HG02981 (cell line): ENCODE measurements at regions not wholly inside any gene's neighbourhood (a gene's known extent, or its start where the extent isn't known, plus 50 kb on each side); places are given as distances from the start of the nearest gene placed in this dataset.
"Not testable (repeated sequence)": the region's sequence is repeated elsewhere in the genome, so short reads cannot be mapped to it uniquely, and the experiment has no call there.

Experiments used
- ATAC-seq: cut with Tn5 transposase; IDR thresholded peaks from one replicate; pipeline ENCODE4 v1.9.1; 2021; ENCODE audit warnings: mild to moderate bottlenecking, moderate library complexity; ENCODE audit not compliant: unreplicated experiment

DNA sequence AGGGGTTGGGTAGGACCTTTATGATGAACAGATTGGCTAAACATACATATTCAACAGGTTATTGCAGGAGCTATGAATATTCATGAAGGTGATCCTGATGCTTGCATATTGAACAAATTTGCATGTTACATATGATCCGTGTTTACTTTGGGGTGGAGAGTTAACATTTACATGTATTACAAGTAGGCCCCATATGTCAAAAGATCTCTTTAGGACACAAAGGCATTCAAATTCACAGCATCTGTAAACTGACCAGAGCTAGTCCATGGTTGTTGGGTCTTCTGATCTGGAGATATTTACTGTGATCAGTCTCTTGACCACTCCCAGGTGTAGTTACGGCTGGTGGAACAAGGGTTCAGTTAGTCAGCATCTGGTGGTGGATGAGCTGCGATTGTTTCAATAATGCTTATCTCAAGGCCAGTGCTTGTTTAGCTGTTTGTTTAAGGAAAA lies 80.4 kb downstream of the PMAIP1 start:
- no peak for ATAC-seq

DNA sequence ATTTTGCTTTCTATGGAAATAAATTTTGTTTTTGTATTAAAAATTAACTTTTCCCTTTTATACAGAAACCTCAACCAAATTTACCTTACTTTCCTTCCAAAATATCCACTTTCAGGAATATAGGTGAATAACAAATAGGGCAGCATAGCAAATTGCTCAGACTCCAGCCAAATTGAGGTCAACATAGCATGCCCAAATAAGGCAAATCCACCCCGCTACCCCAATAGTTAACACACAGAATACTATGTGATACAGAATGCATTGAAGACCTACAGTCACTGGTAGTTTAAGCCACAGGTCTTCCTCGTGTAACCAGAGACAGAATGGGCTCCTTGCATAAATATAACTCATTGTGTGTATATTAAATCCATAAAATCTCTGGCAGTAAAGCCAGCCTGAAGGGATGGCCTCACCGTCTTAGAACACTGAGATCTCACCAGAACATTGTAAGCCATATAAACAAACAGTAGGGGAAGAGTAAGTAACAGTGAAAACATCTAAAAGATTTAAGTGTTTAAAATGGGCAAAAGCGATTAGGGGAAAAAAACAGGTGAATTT lies 72.2 kb downstream of the PMAIP1 start:
- ATAC-seq = no peak

DNA sequence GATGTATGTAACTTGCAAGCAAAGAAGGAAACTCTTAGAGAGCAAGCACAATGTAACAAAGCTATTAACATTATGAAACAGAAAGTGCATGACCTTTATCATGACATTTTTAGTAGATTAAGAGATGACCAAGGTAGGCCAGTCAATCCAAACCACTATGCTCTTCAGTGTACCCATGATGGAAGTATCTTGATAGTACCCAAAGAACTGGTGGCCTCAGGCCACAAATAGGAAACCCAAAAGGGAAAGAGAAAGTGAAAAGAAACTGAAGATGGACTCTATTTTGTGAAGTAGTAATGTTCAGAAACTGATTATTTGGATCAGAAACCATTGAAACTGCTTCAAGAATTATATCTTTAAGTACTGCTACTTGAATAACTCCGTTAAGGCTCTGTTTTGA lies 71.3 kb downstream of the PMAIP1 start:
- peak; percentile 63 for ATAC-seq

DNA sequence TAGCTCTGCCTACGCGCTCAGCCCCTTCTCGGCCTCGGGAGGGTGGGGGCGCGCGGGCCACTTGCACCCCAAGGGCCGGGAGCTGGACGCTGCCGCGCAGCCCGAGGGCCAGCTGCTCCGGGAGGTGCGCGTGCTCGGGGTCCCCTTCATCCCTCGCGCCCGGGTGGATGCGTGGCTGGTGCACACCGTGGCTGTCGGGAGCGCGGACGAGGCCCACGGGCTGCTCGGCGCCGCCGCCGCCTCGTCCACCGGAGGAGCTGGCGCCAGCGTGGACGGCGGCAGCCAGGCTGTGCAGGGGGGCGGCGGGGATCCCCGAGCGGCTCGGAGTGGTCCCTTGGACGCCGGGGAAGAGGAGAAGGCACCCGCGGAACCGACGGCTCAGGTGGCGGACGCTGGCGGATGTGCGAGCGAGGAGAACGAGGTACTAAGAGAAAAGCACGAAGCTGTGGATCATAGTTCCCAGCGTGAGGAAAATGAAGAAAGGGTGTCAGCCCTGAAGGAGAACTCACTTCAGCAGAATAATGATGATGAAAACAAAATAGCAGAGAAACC lies 69.8 kb downstream of the PMAIP1 start:
- not testable (repeated sequence) for ATAC-seq

DNA sequence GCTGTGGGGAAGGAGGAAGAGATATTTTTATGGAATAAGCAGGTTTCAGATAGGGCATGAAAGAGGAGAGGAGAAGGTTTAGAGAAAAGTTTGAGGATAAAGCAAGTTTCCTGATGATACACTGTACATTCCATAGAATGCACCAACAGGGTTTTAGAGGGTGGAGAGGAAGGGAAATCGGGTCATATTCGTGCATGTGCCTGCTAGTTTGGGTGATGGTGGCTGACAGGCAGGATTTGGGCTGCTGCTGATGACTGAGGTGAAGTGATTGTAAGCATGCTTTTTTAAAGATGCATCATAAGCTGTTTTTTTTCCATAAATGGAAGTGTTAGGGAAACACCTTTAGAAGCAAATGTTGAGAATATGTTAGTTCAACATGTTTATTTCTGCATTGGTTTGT lies 68.8 kb downstream of the PMAIP1 start:
- ATAC-seq = no peak

DNA sequence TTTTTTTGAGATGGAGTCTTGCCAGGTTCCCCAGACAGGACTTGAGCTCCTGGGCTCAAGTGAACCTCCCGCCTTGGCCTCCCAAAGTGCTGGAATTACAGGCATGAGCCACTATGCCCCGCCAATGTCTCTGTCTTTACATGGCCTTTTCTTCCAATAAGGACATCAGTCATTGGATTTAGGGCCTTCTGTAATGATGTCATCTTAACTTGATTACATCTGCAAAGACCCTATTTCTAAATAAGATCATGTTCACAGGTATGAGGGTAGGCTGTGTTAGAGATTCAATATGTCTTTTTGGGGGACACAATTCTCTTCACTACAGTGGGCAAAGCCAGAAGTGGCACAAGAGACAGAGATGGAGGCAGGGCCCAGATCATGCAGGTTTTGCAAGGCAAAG lies 68.1 kb downstream of the PMAIP1 start:
- no peak for ATAC-seq

DNA sequence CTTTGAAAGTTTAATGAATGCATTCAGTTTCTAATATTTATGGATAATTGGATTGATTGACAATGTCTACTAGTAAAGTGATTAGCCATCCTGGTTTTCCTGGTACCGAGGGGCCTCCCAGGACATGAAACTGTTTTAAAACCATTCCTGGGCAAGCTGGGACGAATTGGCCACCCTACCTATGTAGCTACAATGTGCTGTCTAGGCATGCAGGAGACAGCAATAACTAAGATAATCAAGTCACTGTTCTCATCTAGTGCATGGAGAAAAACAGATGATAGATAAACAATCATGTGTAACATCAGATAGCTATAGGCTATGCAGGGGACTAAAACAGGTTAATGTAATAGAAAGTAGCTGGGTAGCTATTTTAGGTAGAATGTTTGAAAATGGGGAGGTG lies 67.1 kb downstream of the PMAIP1 start:
- no peak for ATAC-seq

DNA sequence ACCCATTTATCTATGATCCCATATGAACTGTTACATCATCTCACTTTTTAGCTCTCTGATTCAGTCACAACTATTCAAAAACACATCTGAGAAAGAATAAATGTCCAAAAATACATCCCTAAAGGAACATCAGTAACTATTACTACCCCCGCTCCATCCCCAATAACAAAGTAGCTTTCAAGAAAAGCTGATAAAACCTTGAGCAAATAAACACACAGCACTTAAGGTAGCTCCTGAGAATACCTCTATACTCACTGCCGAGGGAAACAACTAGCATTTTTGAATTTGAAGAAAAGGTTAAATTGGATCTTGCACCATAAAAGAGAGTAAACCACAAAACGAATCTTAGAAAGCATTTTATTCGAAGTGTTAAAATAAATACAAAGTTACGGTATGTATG lies 63.4 kb downstream of the PMAIP1 start:
- ATAC-seq = no peak

DNA sequence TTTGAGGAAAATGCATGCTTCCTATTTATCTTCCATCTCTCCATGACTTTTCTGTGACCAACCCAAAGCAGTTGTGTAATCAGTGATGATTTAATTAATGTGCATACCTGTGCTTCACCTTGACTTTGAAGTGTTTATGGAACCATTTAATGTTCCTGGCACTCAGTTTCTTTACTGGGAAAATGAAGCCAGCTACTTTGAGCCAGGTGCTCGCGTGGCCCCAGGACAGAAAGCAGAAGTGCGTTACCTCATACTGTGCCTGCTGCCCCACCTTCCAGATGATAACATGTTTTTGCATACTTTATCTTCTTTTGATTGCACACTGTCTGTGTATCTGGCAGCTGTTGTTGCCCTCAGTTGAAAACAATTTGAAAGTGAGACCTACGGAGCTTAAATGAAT lies 61.3 kb downstream of the PMAIP1 start:
- peak; percentile 91 for ATAC-seq

DNA sequence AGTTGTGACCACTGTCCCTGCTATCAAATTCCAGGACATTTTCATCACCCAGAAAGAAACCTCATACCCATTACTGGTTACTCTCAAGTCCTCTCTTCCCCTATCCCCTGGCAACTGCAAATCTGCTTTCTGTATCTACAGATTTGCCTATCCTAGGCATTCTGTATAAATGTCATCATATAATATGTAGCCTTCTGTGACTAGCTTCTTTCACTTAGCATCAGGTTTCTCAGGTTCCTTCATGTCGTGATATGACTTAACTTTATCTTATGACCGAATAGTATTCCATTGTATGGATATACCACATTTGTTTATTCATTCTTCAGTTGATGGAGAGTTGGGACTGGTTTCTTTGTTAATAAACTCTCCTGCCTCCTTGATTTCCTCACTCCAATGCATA lies 60.5 kb downstream of the PMAIP1 start:
- ATAC-seq = peak; percentile 32

DNA sequence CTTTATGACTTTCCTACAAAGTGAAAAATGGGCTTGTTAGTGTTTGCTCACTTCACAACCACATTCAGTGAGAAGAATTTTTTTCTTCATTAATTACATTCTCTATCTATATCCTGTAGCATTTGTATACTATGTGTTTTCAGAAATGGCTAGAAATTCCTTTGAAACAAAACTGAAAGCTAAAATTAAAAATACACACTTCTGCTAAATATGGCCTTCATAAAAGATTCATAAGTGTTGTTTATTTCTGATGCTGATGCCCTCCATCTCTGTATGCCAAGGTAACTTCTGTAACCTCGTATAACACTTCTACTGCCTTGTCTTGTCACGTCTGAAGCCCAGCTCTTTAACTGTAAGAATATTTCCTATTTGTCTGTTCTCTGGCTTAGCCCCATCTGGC lies 59.8 kb downstream of the PMAIP1 start:
- no peak for ATAC-seq

DNA sequence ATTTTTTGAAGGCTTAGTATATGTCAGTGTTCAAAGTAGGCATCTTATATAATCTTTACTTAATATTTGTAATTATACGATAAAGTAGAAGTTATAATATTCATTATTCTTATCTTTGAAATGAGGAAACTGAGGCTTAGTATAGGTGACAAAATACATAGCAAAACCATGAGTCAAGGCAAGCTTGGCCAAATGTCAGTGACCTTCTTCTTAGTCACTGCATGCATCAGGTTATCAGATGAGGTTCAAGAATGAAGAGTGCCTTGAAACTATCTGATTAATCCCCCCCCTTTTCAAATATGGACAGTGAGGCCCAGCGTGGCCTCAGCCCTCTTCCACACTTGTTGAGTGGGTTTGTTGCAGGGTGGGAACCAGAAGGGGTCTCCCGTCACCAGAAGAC lies 59.3 kb downstream of the PMAIP1 start:
- ATAC-seq = no peak

DNA sequence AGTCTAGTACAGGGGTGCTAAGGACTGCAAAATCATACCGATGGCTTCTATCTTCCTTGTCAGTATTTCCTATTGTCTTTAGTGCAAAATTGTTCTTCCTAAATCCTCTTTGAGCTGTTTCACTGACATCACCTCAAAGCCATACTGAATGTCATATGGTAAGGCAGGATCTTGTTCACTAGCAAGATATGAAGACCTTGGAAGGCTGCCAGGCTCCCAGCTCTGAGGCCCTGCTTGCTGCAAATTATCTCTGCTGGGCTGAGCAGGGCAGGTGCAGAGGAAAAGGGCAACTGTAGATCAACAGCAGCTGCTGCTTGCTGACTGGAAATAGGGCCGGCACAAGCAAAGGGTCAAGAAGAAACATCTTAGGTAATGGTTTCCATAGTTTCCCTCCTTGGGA lies 58.2 kb downstream of the PMAIP1 start:
- ATAC-seq = no peak

DNA sequence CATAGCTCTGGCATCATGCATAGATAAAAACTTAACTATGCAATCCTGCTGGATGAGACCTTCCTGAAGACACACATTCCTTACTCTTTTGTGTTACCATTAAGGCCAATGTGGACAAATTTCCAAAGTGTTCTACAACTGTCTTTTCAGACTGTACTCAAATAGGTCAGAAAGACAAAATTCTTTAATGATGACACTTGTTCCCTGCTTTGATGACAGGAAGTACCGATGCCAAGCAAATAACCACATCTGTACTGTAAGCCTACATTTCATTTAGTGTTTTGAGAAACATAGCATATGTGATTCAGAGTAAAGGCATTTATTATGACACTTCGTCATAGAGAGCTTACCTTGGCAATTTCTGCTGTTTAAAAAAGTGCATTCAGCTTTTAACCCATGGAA lies 55.0 kb downstream of the PMAIP1 start:
- ATAC-seq = no peak

DNA sequence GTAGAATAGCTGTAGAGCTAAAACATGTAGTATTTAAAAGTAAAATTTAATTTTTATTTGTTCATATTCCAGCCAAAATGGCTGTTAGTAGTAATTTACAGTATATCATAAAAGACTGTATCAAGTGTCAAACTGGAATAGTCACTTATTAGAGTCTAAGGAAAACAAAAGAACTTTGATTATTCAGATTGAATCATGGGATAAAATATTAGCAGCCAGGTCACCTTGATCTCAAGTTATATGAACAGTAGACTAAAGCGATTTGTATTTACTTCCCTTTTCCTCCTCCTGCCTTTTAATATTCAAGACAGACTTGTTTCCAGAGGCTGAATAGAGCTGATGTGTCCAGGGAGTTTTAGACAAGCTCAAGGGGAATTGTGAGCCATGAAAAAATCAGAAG lies 54.4 kb downstream of the PMAIP1 start:
- no peak for ATAC-seq
